ENCODE measurements at regions not wholly inside any gene's neighbourhood (a gene's known extent, or its start where the extent isn't known, plus 50 kb on each side); places are given as distances from the start of the nearest gene placed in this dataset.

DNA sequence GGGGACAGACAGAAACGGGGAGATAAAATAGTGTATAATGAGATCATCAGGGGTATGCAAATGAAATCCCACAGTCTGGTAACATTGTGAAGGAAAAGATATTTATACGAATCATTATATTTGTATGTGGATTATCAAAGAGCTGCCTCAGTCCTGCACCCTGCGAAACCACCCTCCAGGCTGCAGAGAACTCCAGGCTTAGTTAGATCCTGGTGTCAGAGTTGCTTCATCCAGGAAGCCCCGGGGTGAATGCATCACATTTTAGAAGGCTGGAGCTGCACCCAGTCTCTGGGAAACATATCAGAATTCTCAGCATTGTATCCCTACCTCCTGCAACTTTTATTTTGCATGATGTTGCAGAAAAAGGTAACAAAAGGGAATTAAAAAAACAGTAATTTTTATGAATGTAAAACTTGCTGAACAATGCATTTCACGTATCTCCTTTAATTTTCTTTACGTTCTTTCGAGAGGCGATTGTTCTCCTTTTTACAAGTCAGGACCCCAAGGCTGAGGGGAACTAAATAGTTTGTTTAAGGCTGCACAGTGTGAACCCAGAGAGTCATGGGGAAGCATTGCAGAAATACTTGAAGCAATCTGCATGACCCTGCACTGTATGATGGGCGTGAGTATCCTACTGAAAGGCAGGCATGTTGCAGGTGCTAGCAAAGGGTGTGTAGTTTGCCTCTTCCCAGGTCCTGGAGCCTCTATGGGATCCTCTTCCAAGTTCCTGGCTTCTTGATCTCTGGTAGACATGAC lies 299.5 kb upstream of the CLNK start:
- no peak overlapping the region for H3K27ac ChIP-seq
- TF ChIP-seq, protein P1, sequence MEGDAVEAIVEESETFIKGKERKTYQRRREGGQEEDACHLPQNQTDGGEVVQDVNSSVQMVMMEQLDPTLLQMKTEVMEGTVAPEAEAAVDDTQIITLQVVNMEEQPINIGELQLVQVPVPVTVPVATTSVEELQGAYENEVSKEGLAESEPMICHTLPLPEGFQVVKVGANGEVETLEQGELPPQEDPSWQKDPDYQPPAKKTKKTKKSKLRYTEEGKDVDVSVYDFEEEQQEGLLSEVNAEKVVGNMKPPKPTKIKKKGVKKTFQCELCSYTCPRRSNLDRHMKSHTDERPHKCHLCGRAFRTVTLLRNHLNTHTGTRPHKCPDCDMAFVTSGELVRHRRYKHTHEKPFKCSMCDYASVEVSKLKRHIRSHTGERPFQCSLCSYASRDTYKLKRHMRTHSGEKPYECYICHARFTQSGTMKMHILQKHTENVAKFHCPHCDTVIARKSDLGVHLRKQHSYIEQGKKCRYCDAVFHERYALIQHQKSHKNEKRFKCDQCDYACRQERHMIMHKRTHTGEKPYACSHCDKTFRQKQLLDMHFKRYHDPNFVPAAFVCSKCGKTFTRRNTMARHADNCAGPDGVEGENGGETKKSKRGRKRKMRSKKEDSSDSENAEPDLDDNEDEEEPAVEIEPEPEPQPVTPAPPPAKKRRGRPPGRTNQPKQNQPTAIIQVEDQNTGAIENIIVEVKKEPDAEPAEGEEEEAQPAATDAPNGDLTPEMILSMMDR (conservative IDR thresholded peaks at IDR 0.05): no peak

DNA sequence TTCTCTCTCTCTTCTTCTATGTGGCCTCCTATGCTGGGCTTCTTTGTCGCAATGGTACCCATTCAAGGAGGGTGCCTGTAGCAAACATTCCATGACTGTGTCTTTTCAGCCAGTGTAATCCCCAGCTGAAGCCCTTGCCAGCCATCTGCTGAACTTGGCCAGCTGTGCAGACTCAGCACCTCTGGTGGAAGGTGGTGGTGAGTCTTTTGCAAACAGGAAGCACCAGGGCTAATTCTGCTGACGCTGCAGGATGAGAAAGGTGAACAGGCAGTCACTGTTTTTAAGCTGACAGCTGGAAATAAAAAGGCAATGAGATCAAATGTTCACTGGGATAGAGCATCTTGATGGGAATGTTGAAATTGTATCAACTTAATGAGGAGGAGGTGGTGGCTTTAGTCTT lies 298.7 kb upstream of the CLNK start:
- TF ChIP-seq, protein P1 (conservative IDR thresholded peaks at IDR 0.05): no peak

DNA sequence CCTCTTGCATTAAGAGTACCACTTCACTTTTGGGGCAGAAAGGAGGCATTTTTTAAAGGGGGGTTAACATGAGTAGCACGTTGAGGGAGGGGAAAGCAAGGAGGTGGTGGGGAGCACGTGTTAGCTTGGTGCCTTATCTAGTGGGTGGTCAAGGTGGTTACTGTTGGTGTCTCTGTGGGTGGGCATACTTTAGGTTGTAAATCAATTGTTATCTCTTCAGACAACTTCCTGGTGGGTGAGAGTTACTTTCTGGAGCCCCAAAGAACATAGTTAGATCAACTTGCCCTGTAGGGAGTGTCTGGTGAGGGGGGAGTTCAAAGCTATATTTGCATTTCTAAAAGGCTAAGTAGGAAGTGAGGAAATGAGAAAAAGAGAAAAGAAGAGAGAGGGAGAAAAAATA lies 297.7 kb upstream of the CLNK start:
- TF ChIP-seq, protein P1 (conservative IDR thresholded peaks at IDR 0.05): no peak
- no peak overlapping the region for H3K27ac ChIP-seq

More for the DNA sequence above, 298.7 kb upstream of the CLNK start:
- H3K27ac ChIP-seq: no peak overlapping the region

DNA sequence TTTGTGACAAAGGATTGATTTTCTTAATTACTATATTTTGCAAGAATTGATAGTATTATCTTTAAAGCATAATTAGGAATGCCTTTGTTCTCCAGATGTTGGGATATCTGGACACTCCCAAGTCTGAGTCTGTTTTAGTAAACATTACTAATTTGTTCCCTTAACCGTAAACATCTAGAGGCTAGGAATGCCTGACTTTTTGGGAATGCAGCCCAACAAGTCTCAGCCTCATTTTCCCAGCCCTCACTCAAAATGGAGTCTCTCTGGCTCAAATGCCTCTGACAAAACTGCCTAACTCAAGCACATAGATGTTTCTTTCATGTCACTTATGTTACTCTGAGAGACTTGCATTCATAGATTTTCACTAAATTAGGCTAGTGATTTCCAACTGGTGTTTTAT lies 297.0 kb upstream of the CLNK start:
- TF ChIP-seq, protein P1 (conservative IDR thresholded peaks at IDR 0.05): no peak
- H3K27ac ChIP-seq: no peak overlapping the region

DNA sequence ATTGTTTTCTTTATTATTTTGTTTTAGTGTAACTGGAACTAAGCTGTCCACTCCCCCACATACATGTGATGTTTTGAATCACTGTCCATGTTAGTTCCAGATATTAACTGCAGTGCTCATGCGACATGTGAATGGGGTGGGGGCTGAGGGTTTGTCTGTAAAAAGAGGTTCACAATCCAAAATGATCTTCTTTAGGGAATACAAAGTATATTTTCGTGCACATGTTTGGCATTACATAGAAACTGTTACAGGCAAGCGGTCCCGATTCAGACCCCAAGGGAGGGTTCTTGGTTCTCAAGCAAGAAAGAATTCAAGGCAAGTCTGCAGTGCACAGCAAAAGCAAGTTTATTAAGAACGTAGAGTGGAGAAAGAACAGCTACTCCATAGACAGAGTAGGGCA lies 296.5 kb upstream of the CLNK start:
- H3K27ac ChIP-seq: no peak overlapping the region
- TF ChIP-seq, protein P1 (conservative IDR thresholded peaks at IDR 0.05): no peak

DNA sequence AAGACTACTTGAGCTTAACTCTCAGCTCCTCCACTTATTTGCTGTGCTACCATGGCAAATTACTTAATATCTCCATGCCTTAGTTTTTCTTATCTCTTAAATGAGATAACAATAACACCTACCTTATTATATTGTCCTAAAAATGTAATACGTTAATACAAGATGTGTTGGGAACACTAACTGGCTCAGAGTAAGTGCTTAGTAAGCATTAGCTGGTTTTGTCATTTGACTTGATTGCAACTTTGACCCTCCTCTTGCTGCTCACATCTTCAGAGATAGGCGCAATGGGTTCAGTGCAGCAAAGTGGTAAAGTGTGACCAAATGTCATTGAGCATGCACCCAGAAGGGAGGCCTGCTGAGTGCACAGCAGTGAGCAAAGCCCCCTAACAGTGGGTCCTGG lies 294.5 kb upstream of the CLNK start:
- TF ChIP-seq, protein P1 (conservative IDR thresholded peaks at IDR 0.05): no peak
- no peak overlapping the region for H3K27ac ChIP-seq

DNA sequence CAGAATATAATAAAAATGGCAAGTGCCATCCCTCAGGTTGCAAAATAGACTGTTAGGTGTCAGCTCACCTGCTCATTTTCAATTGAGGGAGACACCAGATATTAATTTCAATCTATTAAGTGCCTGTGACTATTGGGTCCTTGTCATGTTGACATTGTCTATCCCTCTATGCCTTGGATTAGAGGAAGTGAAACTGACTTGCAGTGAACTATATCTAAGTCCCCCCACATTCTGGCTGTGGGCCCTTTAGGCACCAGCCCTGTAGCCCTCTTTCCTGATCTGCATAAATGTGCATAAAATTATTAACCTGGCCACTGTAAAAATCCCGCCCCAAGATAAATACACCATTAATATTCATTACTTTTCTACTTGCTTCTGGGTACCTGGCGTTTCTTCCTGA lies 293.0 kb upstream of the CLNK start:
- TF ChIP-seq, protein P1 (conservative IDR thresholded peaks at IDR 0.05): no peak
- no peak overlapping the region for H3K27ac ChIP-seq
